ENCODE measurements at regions not wholly inside any gene's neighbourhood (a gene's known extent, or its start where the extent isn't known, plus 50 kb on each side); places are given as distances from the start of the nearest gene placed in this dataset.
"Not testable (repeated sequence)": the region's sequence is repeated elsewhere in the genome, so short reads cannot be mapped to it uniquely, and the experiment has no call there.

GRCh38 chr20:33927724-33928123 lies 66.0 kb upstream of the RALY start:
- DNase-seq = no peak
- 19 to 61% methylated on average over 5 of the region's 5 CpGs for WGBS, 2 donors
- no peak for TF ChIP-seq POLR2A (IDR thresholded peaks at IDR 0.05)
- TF ChIP-seq EP300 (IDR thresholded peaks at IDR 0.05) = no peak
- TF ChIP-seq POLR2AphosphoS5 (IDR thresholded peaks at IDR 0.05) = no peak
- no peak for TF ChIP-seq CTCF (IDR thresholded peaks at IDR 0.05)
- intact Hi-C loops (cut with DNase I) = no loop called here
- Histone ChIP-seq H3K9me3 (no peaks in the 10 kb centered on the region), H3K36me3 (no peaks in the 10 kb centered on the region), H3K27ac (no peak overlapping the region), H3K4me1 (no peaks in the 10 kb centered on the region), H3K4me3 (no peak overlapping the region), H3K27me3 (no peaks in the 10 kb centered on the region)

GRCh38 chr20:33929917-33930316 lies 63.8 kb upstream of the RALY start:
- intact Hi-C loops (cut with DNase I) = loop anchor here (5.0 kb wide), 1 partner anchor 63 kb away; no protein-coding TSS in a partner anchor
- Histone ChIP-seq H3K36me3 (no peaks in the 10 kb centered on the region), H3K27me3 (no peaks in the 10 kb centered on the region), H3K4me1 (peaks cover 0 to 10% (median 0%) of the 10 kb centered on the region in 4 donors), H3K27ac (no peak overlapping the region), H3K9me3 (no peaks in the 10 kb centered on the region), H3K4me3 (no peak overlapping the region)
- DNase-seq = no peak
- TF ChIP-seq CTCF (IDR thresholded peaks at IDR 0.05) (no peak), EP300 (IDR thresholded peaks at IDR 0.05) (no peak), POLR2AphosphoS5 (IDR thresholded peaks at IDR 0.05) (no peak), POLR2A (IDR thresholded peaks at IDR 0.05) (no peak)
- 63 to 74% methylated on average over 6 of the region's 6 CpGs for WGBS, 2 donors

DNA sequence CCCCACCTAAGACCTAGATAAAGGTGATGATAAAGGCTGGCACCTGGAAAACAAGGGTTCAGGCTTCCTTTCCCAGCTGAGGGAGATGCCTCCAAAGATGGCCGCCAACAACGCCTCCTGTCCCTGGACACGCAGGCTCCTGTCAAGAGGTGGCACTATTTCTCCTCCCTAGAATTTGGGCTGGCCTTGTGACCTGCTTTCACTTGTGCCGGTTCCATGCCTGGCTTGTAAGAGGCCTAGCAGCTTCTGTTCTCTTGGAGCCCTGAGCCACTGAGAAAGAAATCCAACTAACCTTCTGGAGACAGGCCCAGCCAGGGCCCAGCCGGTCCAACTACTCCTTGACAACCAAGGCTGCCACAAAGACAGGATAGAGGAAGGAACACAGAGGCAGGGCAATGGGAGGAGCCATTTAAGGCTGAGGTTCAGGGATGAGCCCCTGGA lies 60.2 kb upstream of the RALY start:
- Histone ChIP-seq H3K27me3 (no peaks in the 10 kb centered on the region), H3K9me3 (no peaks in the 10 kb centered on the region), H3K36me3 (no peaks in the 10 kb centered on the region), H3K27ac (peak overlapping the region; percentile 24 to 69 (median 58)), H3K4me1 (peaks cover 0 to 10% (median 0%) of the 10 kb centered on the region in 4 donors), H3K4me3 (no peak overlapping the region)
- intact Hi-C loops (cut with DNase I) = loop anchor here (1.0 to 5.0 kb wide), 3 partner anchors 66 to 197 kb away; no protein-coding TSS in a partner anchor
- TF ChIP-seq EP300 (IDR thresholded peaks at IDR 0.05) (no peak), POLR2AphosphoS5 (IDR thresholded peaks at IDR 0.05) (peak in 3 of 4 donors; percentile 35 to 51 (median 50)), POLR2A (IDR thresholded peaks at IDR 0.05) (no peak), CTCF (IDR thresholded peaks at IDR 0.05) (peak; percentile 51 to 68 (median 58))
- 70 to 72% methylated on average over 5 of the region's 5 CpGs for WGBS, 2 donors
- DNase-seq = peak; percentile 91

DNA sequence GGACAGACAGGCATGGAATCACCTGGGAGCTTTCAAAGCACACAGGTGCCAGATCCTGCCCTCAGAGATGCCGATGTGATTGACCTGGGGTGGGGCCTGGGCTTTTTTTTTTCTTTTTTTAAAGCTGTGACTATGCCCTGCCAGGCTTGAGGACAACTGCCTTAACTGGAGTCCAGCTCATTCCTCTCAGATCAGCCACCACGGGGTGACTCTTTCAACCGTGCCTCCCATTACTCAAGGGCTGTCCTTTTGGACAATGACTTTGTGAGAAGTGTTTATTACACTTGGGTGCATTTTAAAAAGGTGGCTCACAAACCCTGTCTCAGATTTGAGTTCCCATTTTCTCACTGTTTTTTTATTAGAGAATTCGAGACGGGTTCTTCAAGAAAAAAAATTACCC lies 57.1 kb upstream of the RALY start:
- H3K36me3 ChIP-seq = no peaks in the 10 kb centered on the region
- TF ChIP-seq CTCF (IDR thresholded peaks at IDR 0.05) (no peak), EP300 (IDR thresholded peaks at IDR 0.05) (no peak), POLR2A (IDR thresholded peaks at IDR 0.05) (no peak), POLR2AphosphoS5 (IDR thresholded peaks at IDR 0.05) (no peak)
- H3K4me3 ChIP-seq = no peak overlapping the region
- 56 to 82% methylated on average over 5 of the region's 5 CpGs for WGBS, 2 donors
- no peak for DNase-seq
- H3K4me1 ChIP-seq = peaks cover 0 to 10% (median 0%) of the 10 kb centered on the region in 4 donors
- H3K27ac ChIP-seq = no peak overlapping the region
- no peaks in the 10 kb centered on the region for H3K9me3 ChIP-seq
- no peaks in the 10 kb centered on the region for H3K27me3 ChIP-seq
- intact Hi-C loops (cut with DNase I) = no loop called here

DNA sequence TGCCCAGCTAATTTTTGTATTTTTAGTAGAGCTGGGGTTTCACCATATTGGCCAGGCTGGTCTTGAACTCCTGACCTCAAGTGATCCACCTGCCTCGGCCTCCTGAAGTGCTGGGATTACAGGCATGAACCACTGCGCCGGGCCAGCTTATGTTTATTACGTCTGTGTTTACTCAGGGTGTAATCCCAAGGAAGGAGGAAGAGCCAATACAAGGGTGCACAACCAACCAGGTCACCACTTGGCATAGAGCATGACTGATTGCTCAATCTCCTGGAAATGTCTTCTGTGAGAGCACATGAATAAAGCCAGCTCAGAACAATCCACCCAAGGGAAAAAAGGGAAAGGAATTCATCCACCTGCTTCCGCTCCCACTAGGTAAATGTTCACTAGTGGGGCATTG lies 54.7 kb upstream of the RALY start:
- H3K4me3 ChIP-seq; H3K36me3 ChIP-seq; H3K4me1 ChIP-seq; H3K9me3 ChIP-seq; H3K27ac ChIP-seq; H3K27me3 ChIP-seq; intact Hi-C loops (cut with DNase I): not testable (repeated sequence)
- DNase-seq = peak; percentile 39
- WGBS, 2 donors = 28 to 67% methylated on average over 5 of the region's 5 CpGs

Measured in sigmoid colon (tissue), 6 donors.